Astrocyte of the cerebellum (primary cell): ENCODE measurements at regions not wholly inside any gene's neighbourhood (a gene's known extent, or its start where the extent isn't known, plus 50 kb on each side); places are given as distances from the start of the nearest gene placed in this dataset.

ENCODE experiments used
- DNase-seq: peaks from one replicate; pipeline ENCODE4 v3.0.0-alpha.2; 2011; ENCODE audit warnings: low read depth
- H3K4me3 ChIP-seq: 2 replicates; pipeline ENCODE4 v1.5.1; 2011; ENCODE audit warnings: mild to moderate bottlenecking, low read depth, low read length, moderate library complexity
- in situ Hi-C: cut with HindIII; loops from 2 replicates; pipeline ENCODE4 v1.10.0; 2017; ENCODE audit warnings: low sequenced_read_pairs
- TF ChIP-seq, protein P1 (sequence below): IDR thresholded peaks from 2 replicates; pipeline ENCODE4 v1.5.1; 2012; ENCODE audit warnings: low read length, low read depth, moderate library complexity, mild to moderate bottlenecking; ENCODE audit errors: missing control alignments

DNA sequence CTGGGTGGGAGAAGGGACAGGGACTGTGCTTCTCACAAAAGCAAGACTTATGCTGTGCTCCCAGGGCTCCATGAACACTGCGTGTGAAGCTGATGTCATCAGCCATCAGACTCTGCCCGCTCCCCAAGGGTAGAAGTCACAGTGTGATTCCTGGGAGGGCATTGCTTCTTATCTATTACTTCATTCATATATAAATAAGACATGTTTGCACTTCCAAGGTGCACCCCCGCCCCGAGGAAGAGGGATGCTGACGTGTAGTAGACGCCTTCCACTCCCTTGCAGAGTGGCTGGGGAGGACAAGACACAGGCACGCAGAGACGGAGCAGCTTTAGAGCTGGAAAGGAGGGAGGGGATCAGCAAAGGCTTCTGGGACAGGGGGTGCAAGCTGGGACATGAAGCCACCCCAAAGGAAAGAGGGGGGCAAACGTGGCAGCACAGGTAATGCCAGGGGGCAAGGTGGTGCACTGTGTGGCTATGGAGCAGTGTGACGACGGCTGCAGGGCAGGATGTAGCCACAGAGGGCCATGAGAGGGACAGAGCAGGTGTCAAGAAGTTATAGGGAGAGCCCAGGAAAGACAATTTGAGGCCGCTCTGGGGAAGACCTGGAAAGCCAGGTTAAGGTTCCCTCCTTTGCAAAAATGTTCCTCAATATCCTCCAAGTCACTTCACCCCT, 558.5 kb downstream of the MN1 start:
- DNase-seq = no peak
- TF ChIP-seq, protein P1, sequence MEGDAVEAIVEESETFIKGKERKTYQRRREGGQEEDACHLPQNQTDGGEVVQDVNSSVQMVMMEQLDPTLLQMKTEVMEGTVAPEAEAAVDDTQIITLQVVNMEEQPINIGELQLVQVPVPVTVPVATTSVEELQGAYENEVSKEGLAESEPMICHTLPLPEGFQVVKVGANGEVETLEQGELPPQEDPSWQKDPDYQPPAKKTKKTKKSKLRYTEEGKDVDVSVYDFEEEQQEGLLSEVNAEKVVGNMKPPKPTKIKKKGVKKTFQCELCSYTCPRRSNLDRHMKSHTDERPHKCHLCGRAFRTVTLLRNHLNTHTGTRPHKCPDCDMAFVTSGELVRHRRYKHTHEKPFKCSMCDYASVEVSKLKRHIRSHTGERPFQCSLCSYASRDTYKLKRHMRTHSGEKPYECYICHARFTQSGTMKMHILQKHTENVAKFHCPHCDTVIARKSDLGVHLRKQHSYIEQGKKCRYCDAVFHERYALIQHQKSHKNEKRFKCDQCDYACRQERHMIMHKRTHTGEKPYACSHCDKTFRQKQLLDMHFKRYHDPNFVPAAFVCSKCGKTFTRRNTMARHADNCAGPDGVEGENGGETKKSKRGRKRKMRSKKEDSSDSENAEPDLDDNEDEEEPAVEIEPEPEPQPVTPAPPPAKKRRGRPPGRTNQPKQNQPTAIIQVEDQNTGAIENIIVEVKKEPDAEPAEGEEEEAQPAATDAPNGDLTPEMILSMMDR = no peak
- in situ Hi-C loops = no loop called here

DNA sequence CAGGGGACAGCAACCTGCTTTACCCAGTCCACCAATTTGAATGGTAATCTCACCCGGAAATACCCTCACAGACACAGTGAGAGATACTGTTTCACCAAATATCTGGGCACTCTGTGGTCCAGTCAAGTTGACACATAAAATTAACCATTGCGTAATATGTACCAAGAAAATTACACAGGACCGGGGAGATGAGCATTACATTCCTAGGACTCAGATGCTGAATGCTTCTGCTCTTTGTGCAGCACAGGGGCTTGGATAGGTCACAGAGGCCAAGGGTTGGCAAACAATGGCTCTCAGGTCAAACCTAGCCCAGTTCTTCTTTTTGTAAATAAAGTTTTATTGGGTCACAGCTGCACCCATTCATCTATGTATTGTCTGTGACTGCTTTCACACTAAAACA, 557.2 kb downstream of the MN1 start:
- DNase-seq = no peak
- TF ChIP-seq, protein P1 = no peak
- in situ Hi-C loops = no loop called here
- no peak overlapping the region for H3K4me3 ChIP-seq

More for the DNA sequence above, 558.5 kb downstream of the MN1 start:
- no peak overlapping the region for H3K4me3 ChIP-seq

DNA sequence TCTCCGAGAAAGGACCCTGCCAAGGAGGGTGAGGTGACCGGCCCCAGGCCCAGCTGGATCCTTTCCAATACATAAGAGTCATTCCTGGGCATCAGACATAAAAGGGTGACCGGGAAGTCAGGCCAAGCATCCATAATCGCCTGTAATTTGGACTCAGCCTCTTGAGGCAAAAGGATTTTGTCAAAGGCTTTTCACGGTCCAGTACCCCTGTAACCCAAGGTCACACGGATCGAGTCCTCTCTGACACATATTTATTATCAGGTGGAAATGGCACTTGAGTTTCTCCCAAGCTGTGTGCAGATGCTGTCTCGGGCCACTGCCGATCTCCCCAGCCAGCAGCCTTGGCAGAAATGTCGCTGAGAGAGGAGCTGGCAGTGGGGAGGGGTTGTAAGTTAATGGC, 556.5 kb downstream of the MN1 start:
- H3K4me3 ChIP-seq = no peak overlapping the region
- TF ChIP-seq, protein P1 = no peak
- no peak for DNase-seq
- in situ Hi-C loops = no loop called here

DNA sequence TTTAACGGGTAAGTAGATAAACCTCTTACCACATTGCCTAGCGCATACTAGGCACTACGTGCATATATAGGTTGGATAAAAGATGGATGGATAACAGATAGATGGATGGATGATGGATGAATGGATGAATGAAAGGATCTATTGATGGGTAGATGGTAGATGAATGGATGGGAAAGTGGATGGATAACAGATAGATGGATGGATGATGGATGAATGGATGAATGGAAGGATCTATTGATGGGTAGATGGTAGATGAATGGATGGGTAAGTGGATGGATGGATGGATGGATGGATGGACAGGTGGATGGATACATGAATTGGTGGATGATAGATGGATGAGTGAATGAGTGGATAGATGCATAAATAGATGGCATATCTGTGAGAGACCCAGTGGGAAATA, 555.0 kb downstream of the MN1 start:
- TF ChIP-seq, protein P1 = no peak
- DNase-seq = no peak
- H3K4me3 ChIP-seq = no peak overlapping the region
- in situ Hi-C loops = no loop called here

DNA sequence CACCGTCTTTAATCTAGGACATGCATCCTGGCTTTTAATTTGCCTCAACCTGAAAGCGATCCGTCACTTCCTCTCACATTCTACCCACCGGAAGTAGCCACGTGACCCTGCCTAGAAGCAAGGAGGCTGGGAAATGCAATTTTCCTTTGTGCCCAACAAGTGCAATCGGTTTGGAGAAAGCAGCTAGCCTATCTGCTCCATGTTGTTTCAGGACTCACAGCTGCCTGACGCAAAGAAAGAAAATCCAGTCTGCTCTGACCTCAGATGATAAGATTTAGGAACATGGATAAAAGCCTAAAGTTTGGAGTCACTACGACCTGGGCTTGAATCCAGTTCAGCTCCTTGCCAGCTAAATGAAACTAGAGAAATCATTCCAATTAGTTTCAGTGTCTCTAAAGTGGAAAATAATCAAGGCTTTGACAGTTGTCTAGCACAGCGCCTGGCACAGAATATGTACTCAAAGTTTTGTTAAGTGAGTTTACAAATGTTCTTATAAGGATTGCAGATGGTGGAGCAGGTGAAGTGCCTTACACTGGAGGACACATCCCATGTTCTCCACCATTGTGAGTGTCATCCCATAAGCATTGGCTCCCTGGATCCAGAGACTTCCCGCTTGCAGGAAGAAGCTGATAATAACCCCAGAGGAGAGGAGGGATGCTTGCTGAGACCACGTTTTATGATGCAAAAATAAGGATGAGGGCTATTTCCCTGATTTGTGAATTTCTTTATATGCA, 553.7 kb downstream of the MN1 start:
- TF ChIP-seq, protein P1 = no peak
- H3K4me3 ChIP-seq = no peak overlapping the region
- DNase-seq = no peak
- in situ Hi-C loops = no loop called here

DNA sequence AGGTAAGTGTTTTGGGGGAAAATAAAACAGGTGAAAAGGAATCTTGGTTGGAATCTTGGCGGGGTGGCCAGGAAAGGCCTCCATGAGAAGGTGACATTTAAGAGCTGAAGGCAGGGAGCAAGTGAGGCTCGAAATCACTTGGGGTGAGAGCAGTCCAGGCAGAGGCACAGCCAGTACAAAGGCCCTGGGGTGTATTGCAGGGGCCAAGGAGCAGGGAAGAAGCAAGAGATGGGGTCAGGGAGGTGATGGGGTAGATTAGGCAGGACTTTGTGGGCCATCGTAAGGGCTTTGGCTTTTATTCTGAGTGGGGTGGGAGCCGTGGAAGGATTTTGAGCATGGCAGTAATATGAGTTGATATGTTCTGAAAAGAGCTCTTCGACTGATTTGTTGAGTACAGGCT, 551.1 kb downstream of the MN1 start:
- in situ Hi-C loops = no loop called here
- TF ChIP-seq, protein P1 = no peak
- H3K4me3 ChIP-seq = no peak overlapping the region
- no peak for DNase-seq
